K562 (cell line): ENCODE measurements at regions not wholly inside any gene's neighbourhood (a gene's known extent, or its start where the extent isn't known, plus 50 kb on each side); places are given as distances from the start of the nearest gene placed in this dataset.

Experiments
- BRF1 ChIP-seq: IDR thresholded peaks from 3 replicates; pipeline ENCODE4 v1.6.1; 2011; ENCODE audit warnings: borderline replicate concordance, mild to moderate bottlenecking; ENCODE audit not compliant: insufficient read length; ENCODE audit errors: extremely low read depth
- CXXC5 ChIP-seq: fragments of 250-450 bp; sonication (Bioruptor Pico); IDR thresholded peaks from 2 replicates; pipeline ENCODE4 v1.8.0; 2022; ENCODE audit warnings: inconsistent platforms, mild to moderate bottlenecking, moderate library complexity
- FOXA3 ChIP-seq, 2 experiments: fragments of 450-650 bp in 1 of 2; sonication (generic) in 1 of 2; formaldehyde crosslinking; IDR thresholded peaks in 1 of 2; conservative IDR thresholded peaks in 1 of 2; 2 replicates each; pipeline versions ENCODE4 v1.4.0 to v1.8.0; 2020 to 2022; ENCODE audit warnings: mild to moderate bottlenecking in 2 of 2, missing genetic modification reagents in 1 of 2
- MTA2 ChIP-seq: fragments of 450-650 bp; IDR thresholded peaks from 2 replicates; pipeline ENCODE4 v1.6.1; 2016; ENCODE audit warnings: low read depth
- MYBL2 ChIP-seq, 2 experiments: fragments of 450-650 bp in 1 of 2; sonication (generic) in 1 of 2; formaldehyde crosslinking in 1 of 2; IDR thresholded peaks; 2 replicates each; pipeline versions ENCODE4 v1.6.1 to v1.8.1; 2017 to 2022; ENCODE audit warnings: borderline replicate concordance in 1 of 2, inconsistent platforms in 1 of 2, low read depth in 1 of 2, mild to moderate bottlenecking in 1 of 2, missing genetic modification reagents in 1 of 2, moderate library complexity in 1 of 2
- NR3C1 ChIP-seq: sonication (generic); formaldehyde crosslinking; IDR thresholded peaks from 2 replicates; pipeline ENCODE4 v1.8.1; 2022; ENCODE audit warnings: missing genetic modification reagents
- POLR2AphosphoS2 ChIP-seq: IDR thresholded peaks from 2 replicates; pipeline ENCODE4 v1.6.1; 2012; ENCODE audit warnings: low read length, improper control_type of control experiment
- ZNF512 ChIP-seq: IDR thresholded peaks from 2 replicates; pipeline ENCODE4 v1.6.1; 2016; ENCODE audit warnings: missing genetic modification characterization, missing compliant biosample characterization
- TF ChIP-seq, protein P1 (sequence below), 3 experiments: fragments of 200-800 bp in 1 of 3; sonication (Bioruptor generic) in 1 of 3; sonication (generic) in 1 of 3; formaldehyde crosslinking in 1 of 3; IDR thresholded peaks; 2 replicates each; pipeline versions ENCODE4 v1.6.1 to v1.8.0; 2016 to 2022; ENCODE audit warnings: mild to moderate bottlenecking in 2 of 3, missing compliant biosample characterization in 2 of 3, missing genetic modification characterization in 2 of 3, missing genetic modification reagents in 1 of 3
- TF ChIP-seq, protein P2 (sequence below): fragments of 250-450 bp; sonication (Bioruptor Pico); IDR thresholded peaks from 2 replicates; pipeline ENCODE4 v1.9.0; 2021; ENCODE audit warnings: mild to moderate bottlenecking, inconsistent platforms
- TF ChIP-seq, protein P3 (sequence below): IDR thresholded peaks from 2 replicates; pipeline ENCODE4 v1.6.1; 2011; ENCODE audit warnings: borderline replicate concordance, low read depth, mild to moderate bottlenecking, moderate library complexity, low read length; ENCODE audit not compliant: insufficient read depth, poor library complexity, severe bottlenecking
- TF ChIP-seq, protein P4 (sequence below): fragments of 250-450 bp; sonication (Bioruptor Pico); IDR thresholded peaks from 2 replicates; pipeline ENCODE4 v1.8.0; 2022; ENCODE audit warnings: inconsistent platforms, mild to moderate bottlenecking, moderate library complexity, borderline replicate concordance

DNA sequence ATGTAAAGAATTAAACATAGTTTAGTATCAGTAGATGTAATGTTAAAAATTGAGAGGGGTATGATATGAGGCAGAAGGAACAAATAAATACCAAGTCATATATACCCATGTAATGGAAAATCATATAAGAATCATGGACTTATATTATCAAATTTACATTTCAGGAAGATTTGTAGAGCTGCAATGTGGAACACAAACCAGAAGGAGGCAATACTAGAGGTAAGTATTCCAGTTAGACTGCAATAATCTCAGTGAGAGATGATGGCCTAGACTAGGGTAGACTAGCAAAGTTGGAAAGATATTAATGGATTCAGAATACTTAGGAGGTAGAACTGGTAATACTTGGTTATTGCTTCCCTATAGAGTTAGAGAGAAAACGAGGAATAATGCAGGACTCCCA lies 603.0 kb upstream of the KLHL4 start (continued):
- TF ChIP-seq, protein P1, sequence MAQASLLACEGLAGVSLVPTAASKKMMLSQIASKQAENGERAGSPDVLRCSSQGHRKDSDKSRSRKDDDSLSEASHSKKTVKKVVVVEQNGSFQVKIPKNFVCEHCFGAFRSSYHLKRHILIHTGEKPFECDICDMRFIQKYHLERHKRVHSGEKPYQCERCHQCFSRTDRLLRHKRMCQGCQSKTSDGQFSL (CRISPR knock-in tag; IDR thresholded peaks at IDR 0.05) = no peak
- TF ChIP-seq, protein P1 (tag; IDR thresholded peaks at IDR 0.05) = no peak
- TF ChIP-seq NR3C1 (CRISPR knock-in tag) (no peak), BRF1 (no peak), FOXA3 (CRISPR knock-in tag; conservative IDR thresholded peaks at IDR 0.05 in 1 of 2, IDR thresholded peaks at IDR 0.05 in 1 of 2) (no peak), CXXC5 (CRISPR knock-in tag) (no peak), POLR2AphosphoS2 (no peak), MYBL2 (IDR thresholded peaks at IDR 0.05; ENCODE audit: low read depth) (no peak), MYBL2 (CRISPR knock-in tag; IDR thresholded peaks at IDR 0.05; ENCODE audit: borderline replicate concordance) (no peak), ZNF512 (no peak), MTA2 (no peak)
- TF ChIP-seq, protein P2, sequence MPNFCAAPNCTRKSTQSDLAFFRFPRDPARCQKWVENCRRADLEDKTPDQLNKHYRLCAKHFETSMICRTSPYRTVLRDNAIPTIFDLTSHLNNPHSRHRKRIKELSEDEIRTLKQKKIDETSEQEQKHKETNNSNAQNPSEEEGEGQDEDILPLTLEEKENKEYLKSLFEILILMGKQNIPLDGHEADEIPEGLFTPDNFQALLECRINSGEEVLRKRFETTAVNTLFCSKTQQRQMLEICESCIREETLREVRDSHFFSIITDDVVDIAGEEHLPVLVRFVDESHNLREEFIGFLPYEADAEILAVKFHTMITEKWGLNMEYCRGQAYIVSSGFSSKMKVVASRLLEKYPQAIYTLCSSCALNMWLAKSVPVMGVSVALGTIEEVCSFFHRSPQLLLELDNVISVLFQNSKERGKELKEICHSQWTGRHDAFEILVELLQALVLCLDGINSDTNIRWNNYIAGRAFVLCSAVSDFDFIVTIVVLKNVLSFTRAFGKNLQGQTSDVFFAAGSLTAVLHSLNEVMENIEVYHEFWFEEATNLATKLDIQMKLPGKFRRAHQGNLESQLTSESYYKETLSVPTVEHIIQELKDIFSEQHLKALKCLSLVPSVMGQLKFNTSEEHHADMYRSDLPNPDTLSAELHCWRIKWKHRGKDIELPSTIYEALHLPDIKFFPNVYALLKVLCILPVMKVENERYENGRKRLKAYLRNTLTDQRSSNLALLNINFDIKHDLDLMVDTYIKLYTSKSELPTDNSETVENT (CRISPR knock-in tag) = no peak
- TF ChIP-seq, protein P3, sequence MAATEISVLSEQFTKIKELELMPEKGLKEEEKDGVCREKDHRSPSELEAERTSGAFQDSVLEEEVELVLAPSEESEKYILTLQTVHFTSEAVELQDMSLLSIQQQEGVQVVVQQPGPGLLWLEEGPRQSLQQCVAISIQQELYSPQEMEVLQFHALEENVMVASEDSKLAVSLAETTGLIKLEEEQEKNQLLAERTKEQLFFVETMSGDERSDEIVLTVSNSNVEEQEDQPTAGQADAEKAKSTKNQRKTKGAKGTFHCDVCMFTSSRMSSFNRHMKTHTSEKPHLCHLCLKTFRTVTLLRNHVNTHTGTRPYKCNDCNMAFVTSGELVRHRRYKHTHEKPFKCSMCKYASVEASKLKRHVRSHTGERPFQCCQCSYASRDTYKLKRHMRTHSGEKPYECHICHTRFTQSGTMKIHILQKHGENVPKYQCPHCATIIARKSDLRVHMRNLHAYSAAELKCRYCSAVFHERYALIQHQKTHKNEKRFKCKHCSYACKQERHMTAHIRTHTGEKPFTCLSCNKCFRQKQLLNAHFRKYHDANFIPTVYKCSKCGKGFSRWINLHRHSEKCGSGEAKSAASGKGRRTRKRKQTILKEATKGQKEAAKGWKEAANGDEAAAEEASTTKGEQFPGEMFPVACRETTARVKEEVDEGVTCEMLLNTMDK = no peak
- TF ChIP-seq, protein P4, sequence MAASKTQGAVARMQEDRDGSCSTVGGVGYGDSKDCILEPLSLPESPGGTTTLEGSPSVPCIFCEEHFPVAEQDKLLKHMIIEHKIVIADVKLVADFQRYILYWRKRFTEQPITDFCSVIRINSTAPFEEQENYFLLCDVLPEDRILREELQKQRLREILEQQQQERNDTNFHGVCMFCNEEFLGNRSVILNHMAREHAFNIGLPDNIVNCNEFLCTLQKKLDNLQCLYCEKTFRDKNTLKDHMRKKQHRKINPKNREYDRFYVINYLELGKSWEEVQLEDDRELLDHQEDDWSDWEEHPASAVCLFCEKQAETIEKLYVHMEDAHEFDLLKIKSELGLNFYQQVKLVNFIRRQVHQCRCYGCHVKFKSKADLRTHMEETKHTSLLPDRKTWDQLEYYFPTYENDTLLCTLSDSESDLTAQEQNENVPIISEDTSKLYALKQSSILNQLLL = no peak
